ENCODE measurements at regions not wholly inside any gene's neighbourhood (a gene's known extent, or its start where the extent isn't known, plus 50 kb on each side); places are given as distances from the start of the nearest gene placed in this dataset.
A peak's percentile ranks its signal among the peaks of the same experiment; 100 is the strongest.

GRCh38 chr17:31789707-31790505 is 69.1 kb downstream of the COPRS start:
- Histone ChIP-seq H3K4me1 (peaks cover 3 to 14% (median 14%) of the 10 kb centered on the region in 4 donors), H3K36me3 (no peaks in the 10 kb centered on the region), H3K9me3 (no peaks in the 10 kb centered on the region), H3K4me3 (no peak overlapping the region), H3K27ac (replicated peaks in 1 of 4) (no peak overlapping the region), H3K27me3 (no peaks in the 10 kb centered on the region)
- intact Hi-C loops (cut with DNase I): loop anchor here (5.0 to 10.0 kb wide), 2 partner anchors 55 to 93 kb away; no protein-coding TSS in a partner anchor
- no peak for TF ChIP-seq CTCF (IDR thresholded peaks at IDR 0.05)
- TF ChIP-seq POLR2A (IDR thresholded peaks at IDR 0.05; ENCODE audit: low read depth): no peak
- no peak for TF ChIP-seq POLR2AphosphoS5 (IDR thresholded peaks at IDR 0.05)
- no peak for TF ChIP-seq EP300 (IDR thresholded peaks at IDR 0.05)
- 86% methylated on average over 12 of the region's 12 CpGs for WGBS
- no peak for DNase-seq (ENCODE audit: extremely low spot score)

- Histone ChIP-seq H3K27me3 (no peaks in the 10 kb centered on the region), H3K4me1 (peaks cover 3 to 14% (median 14%) of the 10 kb centered on the region in 4 donors), H3K9me3 (no peaks in the 10 kb centered on the region), H3K4me3 (no peak overlapping the region), H3K36me3 (no peaks in the 10 kb centered on the region), H3K27ac (replicated peaks in 1 of 4) (peak overlapping the region; percentile 73 to 79 (median 77))
- intact Hi-C loops (cut with DNase I): loop anchor here (5.0 to 10.0 kb wide), 2 partner anchors 54 to 92 kb away; no protein-coding TSS in a partner anchor
- 95% methylated on average over 4 of the region's 4 CpGs for WGBS
- TF ChIP-seq POLR2AphosphoS5 (IDR thresholded peaks at IDR 0.05): no peak
- TF ChIP-seq EP300 (IDR thresholded peaks at IDR 0.05): no peak
- no peak for TF ChIP-seq POLR2A (IDR thresholded peaks at IDR 0.05; ENCODE audit: low read depth)
- DNase-seq (ENCODE audit: extremely low spot score): no peak
Observed at GRCh38 chr17:31788956-31789355, 70.1 kb downstream of the COPRS start.

GRCh38 chr17:31788571-31788946 is 70.5 kb downstream of the COPRS start:
- WGBS: 73% methylated on average over 3 of the region's 3 CpGs
- Histone ChIP-seq H3K27me3 (no peaks in the 10 kb centered on the region), H3K4me1 (peaks cover 3 to 14% (median 14%) of the 10 kb centered on the region in 4 donors), H3K9me3 (no peaks in the 10 kb centered on the region), H3K27ac (replicated peaks in 1 of 4) (peak overlapping the region; percentile 73 to 79 (median 77)), H3K4me3 (no peak overlapping the region), H3K36me3 (no peaks in the 10 kb centered on the region)
- no peak for DNase-seq (ENCODE audit: extremely low spot score)
- TF ChIP-seq CTCF (IDR thresholded peaks at IDR 0.05): no peak
- no peak for TF ChIP-seq POLR2AphosphoS5 (IDR thresholded peaks at IDR 0.05)
- TF ChIP-seq EP300 (IDR thresholded peaks at IDR 0.05): no peak
- TF ChIP-seq POLR2A (IDR thresholded peaks at IDR 0.05; ENCODE audit: low read depth): no peak
- intact Hi-C loops (cut with DNase I): loop anchor here (5.0 to 10.0 kb wide), 2 partner anchors 54 to 91 kb away; no protein-coding TSS in a partner anchor

- no peaks in the 10 kb centered on the region for H3K36me3 ChIP-seq
- DNase-seq (ENCODE audit: extremely low spot score): no peak
- intact Hi-C loops (cut with DNase I): loop anchor here (5.0 to 10.0 kb wide), 2 partner anchors 53 to 91 kb away; no protein-coding TSS in a partner anchor
- peak overlapping the region; percentile 76 to 79 (median 77) for H3K27ac ChIP-seq (replicated peaks in 1 of 4)
- no peak overlapping the region for H3K4me3 ChIP-seq
- H3K9me3 ChIP-seq: no peaks in the 10 kb centered on the region
- 39% methylated on average over 7 of the region's 7 CpGs for WGBS
- H3K4me1 ChIP-seq: peaks cover 3 to 14% (median 14%) of the 10 kb centered on the region in 4 donors
- TF ChIP-seq CTCF (IDR thresholded peaks at IDR 0.05): no peak
- TF ChIP-seq POLR2AphosphoS5 (IDR thresholded peaks at IDR 0.05): peak; percentile 80
- no peak for TF ChIP-seq POLR2A (IDR thresholded peaks at IDR 0.05; ENCODE audit: low read depth)
- peak; percentile 26 for TF ChIP-seq EP300 (IDR thresholded peaks at IDR 0.05)
- no peaks in the 10 kb centered on the region for H3K27me3 ChIP-seq
Observed at GRCh38 chr17:31787857-31788570, 71.0 kb downstream of the COPRS start.

Measured in esophagus muscularis mucosa (tissue), 4 donors.